GM18858 (cell line): ENCODE measurements at regions not wholly inside any gene's neighbourhood (a gene's known extent, or its start where the extent isn't known, plus 50 kb on each side); places are given as distances from the start of the nearest gene placed in this dataset.

Experiments used
- ATAC-seq: cut with Tn5 transposase; IDR thresholded peaks from one replicate; pipeline ENCODE4 v1.9.1; 2021; ENCODE audit not compliant: unreplicated experiment

GRCh38 chr6:22455378-22455777 lies 114.0 kb upstream of the HDGFL1 start:
- no peak for ATAC-seq

GRCh38 chr6:22457996-22458395 lies 111.4 kb upstream of the HDGFL1 start:
- no peak for ATAC-seq

GRCh38 chr6:22466665-22467245 lies 102.6 kb upstream of the HDGFL1 start:
- ATAC-seq, result no peak

GRCh38 chr6:22467645-22468044 lies 101.7 kb upstream of the HDGFL1 start:
- ATAC-seq, result no peak

- no peak for ATAC-seq
These were observed 101.0 kb upstream of the HDGFL1 start for GRCh38 chr6:22468256-22468965.

- no peak for ATAC-seq
These were observed 98.8 kb upstream of the HDGFL1 start for GRCh38 chr6:22470454-22471131.

GRCh38 chr6:22471132-22471690 lies 98.2 kb upstream of the HDGFL1 start:
- ATAC-seq, result no peak

GRCh38 chr6:22471746-22472145 lies 97.6 kb upstream of the HDGFL1 start:
- no peak for ATAC-seq

GRCh38 chr6:22473991-22474682 lies 95.2 kb upstream of the HDGFL1 start:
- no peak for ATAC-seq

- no peak for ATAC-seq
These were observed 92.5 kb upstream of the HDGFL1 start for GRCh38 chr6:22476811-22477390.

- ATAC-seq, result no peak
These were observed 72.1 kb upstream of the HDGFL1 start for GRCh38 chr6:22497276-22497675.

- ATAC-seq, result no peak
These were observed 69.6 kb upstream of the HDGFL1 start for GRCh38 chr6:22499815-22500214.

GRCh38 chr6:22506496-22506895 lies 62.9 kb upstream of the HDGFL1 start:
- no peak for ATAC-seq

GRCh38 chr6:22512686-22513427 lies 56.5 kb upstream of the HDGFL1 start:
- ATAC-seq, result no peak

- ATAC-seq, result no peak
These were observed 55.7 kb upstream of the HDGFL1 start for GRCh38 chr6:22513667-22514066.

- no peak for ATAC-seq
These were observed 50.1 kb upstream of the HDGFL1 start for GRCh38 chr6:22519237-22519636.
